SIG-M5 (cell line): ENCODE measurements at regions not wholly inside any gene's neighbourhood (a gene's known extent, or its start where the extent isn't known, plus 50 kb on each side); places are given as distances from the start of the nearest gene placed in this dataset.
"Not testable (repeated sequence)": the region's sequence is repeated elsewhere in the genome, so short reads cannot be mapped to it uniquely, and the experiment has no call there.

Experiments used
- DNase-seq: peaks from one replicate; lab custom pipeline; 2025; lab: John Stamatoyannopoulos, UW

DNA sequence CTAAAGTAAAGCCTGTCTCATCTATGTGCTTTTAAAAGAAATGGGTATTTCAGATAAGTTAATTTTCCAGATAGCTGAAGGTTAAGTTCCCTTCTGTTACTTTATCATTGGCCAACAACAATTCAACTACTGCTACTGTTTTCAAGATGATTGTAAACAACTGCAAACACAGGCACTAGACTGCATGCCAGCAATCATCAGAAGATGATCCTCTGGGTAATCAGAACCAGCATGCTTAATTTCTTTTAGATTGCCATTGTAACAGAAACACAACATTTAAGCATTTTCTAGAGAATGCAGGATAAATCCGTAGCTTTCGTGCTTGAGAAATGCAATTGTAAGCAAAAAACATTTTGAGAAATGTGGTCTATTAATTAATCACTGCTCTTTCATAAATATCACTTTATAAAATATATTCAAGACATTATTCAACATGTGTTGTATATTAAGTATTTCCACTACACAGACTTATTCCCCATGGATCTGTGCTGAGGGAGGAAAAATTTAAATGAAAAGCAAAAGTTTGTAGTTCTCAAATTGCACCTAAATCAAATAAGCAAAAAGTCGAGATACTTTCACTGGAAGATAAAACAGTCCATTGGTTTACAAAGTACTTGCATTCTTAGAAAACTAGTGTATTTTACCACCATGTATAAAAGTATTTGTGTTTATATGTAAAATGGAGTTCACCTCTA lies 133.7 kb downstream of the ATL2 start:
- DNase-seq, result no peak

DNA sequence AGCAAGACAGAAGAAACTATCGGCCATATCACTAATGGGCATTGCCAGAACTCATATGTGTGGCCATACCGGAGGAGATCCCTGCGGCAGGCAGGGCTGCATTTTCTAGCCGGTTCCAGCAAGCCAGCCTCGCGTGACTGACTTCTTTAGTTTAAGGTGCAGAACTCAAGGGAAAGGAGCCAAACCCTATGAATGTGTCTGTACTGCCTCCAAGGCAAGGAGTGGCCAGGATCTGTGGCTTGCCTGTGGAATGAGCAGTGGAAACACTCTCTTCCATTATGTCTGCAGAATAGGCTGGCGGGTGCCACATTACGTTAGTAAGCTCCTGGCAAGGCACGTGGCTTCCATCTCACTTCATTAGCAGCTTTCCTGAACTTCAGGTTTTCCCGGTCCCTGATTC lies 137.6 kb downstream of the ATL2 start:
- no peak for DNase-seq

DNA sequence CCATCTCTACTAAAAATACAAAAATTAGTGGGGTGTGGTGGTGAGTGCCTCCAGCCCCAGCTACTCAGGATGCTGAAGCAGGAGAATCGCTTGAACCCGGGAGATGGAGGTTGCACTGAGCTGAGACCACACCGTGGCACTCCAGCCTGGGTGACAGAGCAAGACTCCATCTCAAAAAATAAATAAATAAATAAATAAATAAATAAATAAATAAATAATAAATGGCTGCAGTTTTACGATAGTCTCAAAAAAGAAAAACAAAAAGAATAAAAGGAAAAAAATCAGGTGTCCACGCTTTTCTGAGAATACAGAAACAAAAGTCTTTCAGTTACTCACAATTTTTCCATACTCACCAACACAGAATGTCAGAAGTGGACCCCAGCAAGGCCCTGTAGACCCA lies 138.4 kb downstream of the ATL2 start:
- not testable (repeated sequence) for DNase-seq

DNA sequence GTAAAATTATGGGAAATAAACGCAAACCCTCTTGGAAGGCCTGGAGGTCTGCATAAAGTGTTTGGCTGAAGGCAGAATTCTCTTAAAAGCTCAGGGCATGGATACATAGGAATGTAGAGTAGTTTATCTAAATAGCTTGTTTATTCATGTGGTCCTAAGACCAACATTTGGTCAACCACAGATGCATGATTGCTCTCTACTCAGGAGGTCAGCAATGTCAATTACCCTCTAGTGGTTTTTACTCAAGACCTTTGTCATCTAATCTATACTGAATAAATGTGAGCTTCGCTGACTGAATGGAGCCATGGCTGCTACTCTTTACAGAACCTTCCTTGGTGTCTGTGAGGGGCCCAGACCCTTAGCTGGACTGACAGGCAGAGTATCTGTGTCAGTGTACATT lies 139.8 kb downstream of the ATL2 start:
- no peak for DNase-seq

DNA sequence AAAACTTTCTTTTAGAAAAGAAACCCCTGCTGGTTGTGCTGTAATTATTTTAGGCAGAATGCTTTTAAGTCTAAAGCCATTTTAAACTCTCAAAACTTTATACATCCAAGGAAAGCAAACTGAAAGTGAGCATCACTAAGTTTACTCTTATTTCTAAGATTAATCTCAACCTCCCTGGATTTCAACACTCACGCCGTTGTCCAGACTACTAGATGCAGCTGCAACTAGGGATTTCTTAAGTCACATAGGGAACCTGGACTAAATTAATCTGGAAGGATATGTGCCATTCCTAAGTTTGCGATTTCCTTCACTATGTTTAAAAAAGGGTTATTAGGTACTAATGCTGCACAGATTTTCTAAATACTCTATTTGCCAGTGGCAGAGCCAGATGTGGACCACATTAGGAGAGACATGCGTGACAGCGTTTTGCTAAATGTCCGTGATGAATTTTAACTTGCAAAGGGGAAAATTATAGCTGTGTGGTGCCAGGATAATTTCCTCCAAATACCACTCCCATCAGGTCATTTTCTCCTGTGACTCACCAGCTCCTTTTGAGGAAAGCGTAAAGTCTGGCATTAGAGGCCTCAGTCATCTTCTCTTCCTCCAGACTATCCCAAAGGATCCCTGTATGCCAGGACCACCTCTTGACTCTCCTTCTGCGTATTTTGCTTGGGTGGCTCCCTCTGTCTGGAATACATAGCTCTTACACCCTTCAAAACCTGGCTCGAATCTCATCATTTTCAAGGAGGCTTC lies 143.7 kb downstream of the ATL2 start:
- DNase-seq, result no peak

DNA sequence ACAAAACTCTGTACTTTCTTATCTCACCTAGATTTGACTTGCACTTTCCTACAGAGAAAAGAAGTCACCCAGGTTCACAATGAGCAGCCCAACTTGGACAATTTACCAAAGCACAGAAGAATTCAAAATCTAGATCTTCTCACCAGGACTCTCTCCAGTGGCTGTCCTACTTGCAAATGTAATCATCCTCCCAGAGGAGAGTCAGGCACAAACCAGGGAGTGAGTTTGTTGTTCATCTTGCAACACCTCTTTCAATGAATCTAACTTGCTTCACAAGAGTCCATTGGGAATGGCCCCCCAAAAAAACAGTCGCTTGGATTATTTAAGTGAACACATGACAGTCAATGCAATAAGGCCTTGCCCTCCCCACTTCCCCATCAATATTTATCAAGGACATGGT lies 144.6 kb downstream of the ATL2 start:
- DNase-seq, result no peak

DNA sequence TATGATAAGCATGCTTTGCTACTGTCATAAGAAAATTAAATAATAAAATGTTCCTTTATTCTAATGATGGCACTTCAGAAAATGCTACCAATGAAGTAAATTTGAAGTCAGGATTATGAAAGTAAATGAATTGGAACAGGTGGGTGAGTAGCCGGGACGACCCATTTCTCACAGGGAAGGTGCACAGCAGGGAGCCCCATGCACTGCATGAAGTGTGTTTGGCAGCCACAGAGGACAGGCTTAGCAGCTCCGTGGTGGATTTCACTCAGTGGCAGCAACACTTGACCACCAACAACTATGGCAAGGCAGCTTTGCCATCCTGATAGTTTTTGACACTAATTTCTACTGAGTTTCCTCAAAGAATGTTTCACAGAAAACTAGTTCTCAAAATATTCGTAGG lies 146.3 kb downstream of the ATL2 start:
- DNase-seq, result no peak

DNA sequence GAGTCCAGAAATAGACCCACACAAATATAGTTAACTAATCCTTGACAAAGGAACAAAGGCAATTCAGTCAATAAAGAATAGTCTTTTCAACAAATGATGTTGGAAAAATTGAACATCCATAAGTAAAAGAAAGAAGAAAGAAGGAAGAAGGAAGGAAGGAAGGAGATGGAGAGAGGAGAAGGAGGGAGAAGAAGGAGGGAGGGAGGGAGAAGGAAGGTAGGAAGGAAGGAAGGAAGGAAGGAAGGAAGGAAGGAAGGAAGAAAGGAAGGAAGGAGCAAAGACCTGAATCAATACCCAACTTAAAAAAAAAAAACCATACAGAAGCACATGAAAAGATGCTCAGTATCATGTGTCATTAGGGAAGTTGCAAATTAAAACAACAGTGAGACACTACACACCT lies 148.3 kb downstream of the ATL2 start:
- DNase-seq, result no peak

DNA sequence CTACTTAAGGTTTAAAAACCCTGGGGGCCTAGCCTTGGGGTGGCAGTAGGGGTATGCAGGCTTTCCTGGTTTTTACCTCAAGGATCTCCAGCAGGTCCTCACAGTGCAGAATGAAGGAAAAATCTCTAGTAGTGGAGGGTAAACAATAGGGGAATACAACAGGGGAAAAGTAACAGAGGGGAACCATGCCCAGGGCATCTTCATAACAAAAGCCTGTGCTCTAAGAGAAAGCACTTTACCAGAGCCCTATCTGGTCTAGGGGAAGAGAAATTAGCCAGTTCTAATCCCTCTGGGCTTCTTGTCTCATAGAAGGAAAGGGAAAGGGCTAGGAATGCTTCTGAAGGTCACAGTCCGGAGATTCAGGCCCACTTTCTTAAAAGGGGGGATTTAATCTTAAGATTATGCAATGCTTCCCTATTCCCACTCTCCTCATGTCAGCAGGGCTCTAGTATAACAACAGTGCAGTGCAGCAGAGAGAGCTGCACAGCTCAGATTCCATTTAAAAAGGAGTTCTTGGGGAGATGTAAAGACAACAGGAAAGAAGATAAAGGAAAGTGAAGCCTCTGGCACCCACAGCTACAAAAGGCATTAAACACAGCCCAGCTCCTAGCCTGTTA lies 149.0 kb upstream of the CYP1B1 start:
- DNase-seq, result no peak

DNA sequence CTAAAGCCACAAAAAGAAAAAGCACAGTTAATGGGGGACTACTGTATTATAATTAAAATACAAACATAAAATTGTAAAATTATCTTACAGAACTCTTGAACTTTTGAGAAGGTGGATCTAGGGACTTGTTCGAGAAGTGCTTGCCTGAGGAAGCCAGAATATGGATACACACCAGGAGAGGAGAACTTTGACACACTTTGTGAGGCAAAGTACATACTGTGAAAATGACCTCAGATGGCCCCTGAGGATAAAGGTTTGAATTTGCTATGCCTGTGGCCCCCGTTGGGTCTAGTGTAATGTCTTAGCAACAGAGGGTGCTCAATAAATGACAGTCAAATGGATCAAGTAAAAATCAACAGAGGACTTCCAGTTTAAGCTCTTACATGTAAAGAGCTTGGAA lies 148.2 kb upstream of the CYP1B1 start:
- DNase-seq, result no peak

DNA sequence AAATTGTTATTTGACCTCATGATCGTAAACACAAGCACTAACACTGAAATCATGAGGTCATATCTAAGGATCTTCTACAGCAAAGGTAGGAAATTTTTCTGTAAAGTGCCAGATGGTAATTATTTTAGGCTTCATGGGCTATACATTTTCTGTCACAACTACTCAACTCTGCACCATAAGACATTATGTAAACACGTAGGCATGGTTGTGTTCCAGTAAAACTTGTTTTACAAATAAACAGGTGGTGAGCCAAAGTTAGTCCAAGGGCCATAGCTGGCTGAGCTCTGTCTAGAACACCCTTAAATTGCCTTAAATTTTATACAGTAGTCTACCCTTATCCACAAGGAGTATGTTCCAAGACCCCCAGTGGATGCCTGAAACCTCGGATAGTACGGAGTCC lies 147.3 kb upstream of the CYP1B1 start:
- no peak for DNase-seq

DNA sequence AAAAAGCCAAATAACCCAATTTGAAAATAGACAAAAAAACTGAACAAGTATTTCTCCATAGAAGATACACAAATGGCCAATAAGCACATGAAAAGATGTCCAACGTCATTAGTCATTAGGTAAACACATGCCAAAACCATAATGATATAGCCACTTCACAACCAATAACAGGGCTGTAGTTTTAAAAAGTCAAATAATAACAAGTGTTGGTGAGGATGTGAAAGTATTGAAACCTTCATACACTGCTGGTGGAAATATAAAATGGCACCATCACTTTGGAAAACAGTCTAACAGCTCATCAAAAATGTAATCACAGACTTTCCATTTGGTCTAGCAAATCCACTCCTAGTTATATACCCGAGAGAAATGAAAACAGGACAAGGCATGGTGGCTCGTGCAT lies 144.2 kb upstream of the CYP1B1 start:
- no peak for DNase-seq

DNA sequence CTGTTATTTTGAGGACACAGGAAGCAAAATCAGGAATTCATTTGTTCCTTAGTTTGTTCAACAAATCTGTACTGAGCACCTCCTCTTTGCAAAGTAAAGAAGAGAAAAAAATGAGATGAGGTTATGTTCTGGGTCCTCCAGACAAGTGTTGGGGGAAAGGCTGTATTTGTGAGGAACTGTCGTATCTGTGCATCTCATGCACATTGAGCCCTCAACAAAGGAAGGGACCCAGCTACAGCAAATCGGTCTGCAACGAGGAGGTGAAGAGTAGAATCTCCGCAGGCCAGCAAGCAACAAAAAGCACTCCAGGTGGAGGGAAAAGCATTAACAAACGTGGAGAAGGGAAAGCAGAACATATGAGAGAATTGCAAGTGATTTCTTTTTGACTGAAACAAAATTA lies 143.0 kb upstream of the CYP1B1 start:
- DNase-seq, result no peak

DNA sequence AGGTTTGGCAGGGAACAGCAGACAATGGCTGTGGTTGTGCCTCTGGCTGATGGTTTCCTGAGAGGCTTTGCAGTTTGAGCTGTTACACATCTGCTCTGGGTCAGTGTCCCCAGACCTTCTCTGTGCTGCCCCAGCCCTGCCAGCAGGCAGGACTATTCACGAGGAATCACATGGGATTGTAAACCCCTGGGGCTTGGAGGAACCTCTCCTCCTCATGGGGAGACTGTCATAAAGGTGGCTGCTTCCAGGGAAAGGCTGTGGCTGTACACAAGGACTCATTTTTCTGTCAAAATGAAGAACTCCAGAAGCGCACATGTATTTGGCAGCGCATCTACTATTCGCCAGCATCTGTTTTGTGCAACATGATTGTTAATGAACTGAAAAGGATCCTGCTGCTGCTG lies 142.6 kb upstream of the CYP1B1 start:
- DNase-seq, result no peak

DNA sequence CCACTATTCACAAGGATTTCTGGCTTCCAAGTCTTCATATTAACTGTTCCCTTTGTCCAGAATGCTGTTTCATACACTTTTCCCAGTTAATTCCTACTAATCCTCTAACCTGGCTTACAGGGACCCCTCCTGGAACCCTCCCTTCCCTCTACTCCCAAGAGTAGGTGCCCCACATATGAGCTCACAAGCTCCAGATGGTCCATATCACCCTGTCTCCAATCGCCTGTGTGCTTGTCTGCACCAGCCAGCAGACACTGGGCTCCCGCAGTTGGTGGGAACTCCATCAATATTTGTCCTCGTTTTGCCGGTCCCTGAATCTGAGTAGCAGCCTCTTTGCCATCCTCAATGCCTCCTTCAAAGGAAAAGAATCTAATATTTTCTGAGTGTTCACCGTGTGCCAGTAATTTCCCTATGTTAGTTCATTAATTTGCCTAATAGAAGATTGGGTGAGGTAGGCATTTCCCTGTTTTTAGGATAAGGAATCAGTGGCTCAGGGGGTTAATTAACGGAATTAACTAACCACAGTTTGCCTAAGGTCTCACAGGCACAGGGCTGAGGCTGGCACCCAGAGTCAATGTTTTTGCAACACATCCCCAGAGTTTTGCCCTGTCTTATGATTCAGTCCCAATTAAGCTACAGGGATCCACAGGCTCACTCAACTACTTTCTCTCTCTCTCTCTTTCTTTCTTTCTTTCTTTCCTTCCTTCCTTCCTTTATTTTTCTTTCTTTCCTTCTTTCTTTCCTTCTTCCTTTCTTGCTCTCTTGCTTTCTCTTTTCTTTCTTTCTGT lies 141.6 kb upstream of the CYP1B1 start:
- DNase-seq, result no peak

DNA sequence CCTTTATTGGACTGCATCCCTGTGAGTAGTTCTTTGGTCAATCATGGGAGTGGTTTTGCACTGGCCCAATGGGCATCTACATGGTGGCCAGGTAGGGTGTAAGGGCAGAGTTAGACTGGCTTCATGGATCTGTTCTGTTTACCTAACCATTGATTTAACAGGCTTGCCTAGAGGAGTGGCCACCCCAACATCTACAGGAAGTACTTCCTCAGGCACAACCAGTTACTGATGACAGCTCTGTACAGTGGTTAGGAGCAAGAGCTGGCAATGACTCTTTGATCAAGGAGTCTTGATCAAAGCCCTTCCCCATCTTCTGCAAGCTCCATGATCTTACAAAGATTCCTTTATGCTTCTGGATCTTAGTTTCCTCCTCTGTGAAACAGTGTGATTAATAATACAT lies 140.9 kb upstream of the CYP1B1 start:
- DNase-seq, result no peak

DNA sequence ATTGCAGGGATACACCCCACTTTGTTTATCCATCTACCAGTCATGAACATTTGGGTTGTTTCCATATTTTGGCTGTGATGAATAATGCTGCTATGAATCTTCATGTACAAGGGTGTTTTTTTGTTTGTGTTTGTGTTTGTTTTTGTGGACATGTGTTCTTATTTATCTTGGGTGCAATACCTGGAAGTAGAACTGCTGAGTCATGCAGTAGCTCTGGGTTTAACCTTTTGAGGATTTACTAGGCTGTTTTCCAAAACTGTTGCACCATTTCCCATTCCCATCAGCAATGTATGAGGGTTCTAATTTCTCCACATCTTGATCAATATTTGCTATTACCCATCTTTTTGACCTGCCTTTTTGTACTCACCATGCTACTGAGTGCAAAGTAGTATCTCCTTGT lies 140.0 kb upstream of the CYP1B1 start:
- no peak for DNase-seq

DNA sequence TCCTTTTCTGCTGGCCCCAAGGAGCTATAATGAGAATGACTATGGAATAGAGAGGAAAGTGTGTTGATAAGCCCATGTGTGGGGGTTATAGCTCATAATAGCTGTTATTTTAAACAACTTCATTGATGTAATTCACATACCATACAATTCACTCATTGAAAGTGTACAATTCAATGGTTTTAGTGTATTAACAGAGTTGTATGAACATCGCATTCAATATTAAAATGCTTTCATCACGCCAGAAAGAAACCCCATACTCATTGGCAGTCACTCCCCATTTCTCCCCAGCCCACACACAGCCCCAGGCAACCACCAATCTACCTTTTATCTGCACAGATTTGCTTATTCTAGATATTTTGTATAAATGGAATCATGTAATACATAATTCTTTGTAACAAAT lies 139.6 kb upstream of the CYP1B1 start:
- no peak for DNase-seq

DNA sequence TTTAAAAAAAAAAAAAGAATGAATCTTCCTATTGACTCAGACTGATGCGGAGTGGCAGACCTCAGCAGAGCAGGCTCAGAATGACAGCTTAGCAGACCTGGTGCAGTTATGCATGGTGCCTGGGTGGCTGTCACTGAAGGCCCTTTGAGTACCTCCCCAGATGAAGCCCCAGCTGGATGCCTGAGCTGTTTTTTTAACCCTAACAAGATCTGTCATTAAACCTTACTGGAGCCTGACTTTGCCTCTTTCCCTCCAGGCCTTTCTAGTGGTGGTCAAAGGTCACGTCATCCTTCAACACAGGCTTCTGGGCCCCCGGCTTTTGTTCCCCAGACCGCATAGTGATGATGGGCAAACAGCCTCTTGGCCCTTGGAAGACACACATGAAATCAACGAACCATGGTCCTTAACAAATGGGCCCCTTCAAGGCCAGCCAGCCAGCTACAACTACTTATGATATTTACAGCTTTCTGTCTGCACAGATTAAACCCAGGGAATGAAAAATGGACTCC lies 138.3 kb upstream of the CYP1B1 start:
- DNase-seq, result no peak

DNA sequence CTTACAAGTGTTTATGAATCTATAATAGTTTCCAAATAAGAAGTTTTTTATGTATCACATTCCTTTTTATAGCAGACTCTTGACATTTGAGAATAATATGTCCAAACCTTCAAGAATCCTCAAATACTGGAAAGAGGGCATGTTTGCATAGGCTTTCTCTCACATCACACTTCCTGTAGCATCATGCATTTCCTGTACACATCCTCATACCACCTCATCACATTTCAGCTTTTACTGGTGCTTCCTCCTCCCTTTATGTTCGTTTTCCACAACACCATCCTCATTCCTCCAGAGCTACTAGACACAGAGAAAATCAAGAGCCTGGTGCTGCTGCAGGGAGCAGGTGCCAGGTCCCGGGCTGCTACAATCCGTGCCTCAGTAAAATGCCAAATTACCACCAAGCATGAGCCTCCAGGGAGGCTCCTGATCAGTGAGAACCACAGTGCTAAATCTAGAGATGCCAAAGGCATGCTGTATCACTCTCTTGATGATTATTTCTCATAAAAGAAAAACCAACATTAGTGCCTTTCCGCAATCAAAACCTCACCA lies 137.7 kb upstream of the CYP1B1 start:
- no peak for DNase-seq

DNA sequence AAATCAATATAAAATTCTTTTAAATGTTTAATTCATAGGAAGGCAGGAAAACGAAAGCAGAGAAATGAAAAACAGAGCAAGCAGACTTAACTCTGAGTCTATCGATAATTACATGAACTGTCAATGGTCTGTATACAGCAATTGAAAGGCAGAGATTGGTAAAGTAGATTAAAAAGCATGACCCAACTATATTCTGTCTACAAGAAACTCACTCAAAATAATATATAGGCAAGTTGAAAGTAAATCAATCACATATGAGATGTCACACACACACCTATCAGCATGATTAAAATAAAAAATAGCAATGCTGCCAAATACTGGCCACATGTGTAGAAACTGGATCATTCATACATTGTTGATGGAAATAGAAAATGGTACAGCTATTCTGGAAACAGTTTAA lies 136.4 kb upstream of the CYP1B1 start:
- DNase-seq, result no peak

DNA sequence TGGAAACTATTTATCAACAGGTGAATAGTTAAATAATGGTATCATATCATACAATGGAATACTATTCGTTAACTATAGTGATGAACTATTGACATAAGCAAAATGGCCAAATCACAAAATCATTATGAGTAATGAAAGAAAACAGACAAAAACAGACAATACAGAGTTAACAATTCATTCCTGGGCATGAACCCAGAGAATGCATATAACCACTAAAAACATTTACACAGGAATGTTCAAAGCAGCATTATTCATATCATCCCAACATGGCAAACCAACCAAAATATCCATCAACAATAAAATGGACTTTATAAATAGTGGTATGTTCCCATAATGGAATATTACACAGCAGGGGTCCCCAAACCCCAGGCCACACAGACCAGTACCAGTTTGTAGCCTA lies 131.2 kb upstream of the CYP1B1 start:
- DNase-seq, result no peak
